Urinary bladder (tissue), 3 donors: ENCODE measurements at regions not wholly inside any gene's neighbourhood (a gene's known extent, or its start where the extent isn't known, plus 50 kb on each side); places are given as distances from the start of the nearest gene placed in this dataset.

Experiments
- DNase-seq: peaks from one replicate; pipeline ENCODE4 v3.0.0-alpha.2; 2015; ENCODE audit errors: extremely low spot score
- H3K27ac ChIP-seq: one replicate; pipeline ENCODE4 v1.5.1; 2013; ENCODE audit warnings: low read depth, mild to moderate bottlenecking, moderate library complexity
- H3K36me3 ChIP-seq: one replicate; pipeline ENCODE4 v1.6.1; 2013; ENCODE audit warnings: mild to moderate bottlenecking, moderate library complexity; ENCODE audit not compliant: insufficient read depth
- H3K4me1 ChIP-seq: one replicate; pipeline ENCODE4 v1.6.1; 2013; ENCODE audit warnings: mild to moderate bottlenecking, moderate library complexity; ENCODE audit not compliant: insufficient read depth
- H3K4me3 ChIP-seq: one replicate; pipeline ENCODE4 v1.5.1; 2013; ENCODE audit warnings: low read depth, low read length
- WGBS: extraction: QIAGEN DNeasy Blood & Tissue Kit; methylation state at CpG from one replicate; pipeline ENCODE4 v1.1.7; 2013; 5-methylcytosine and 5-hydroxymethylcytosine counted together
- donor health status: healthy with polysubstance abuse.
- donor health status: healthy.

GRCh38 chrX:65610481-65610880 lies 57.0 kb upstream of the MSN start:
- no peaks in the 10 kb centered on the region for H3K36me3 ChIP-seq
- H3K4me1 ChIP-seq = no peaks in the 10 kb centered on the region
- no peak for DNase-seq
- H3K27ac ChIP-seq = no peak overlapping the region
- no peak overlapping the region for H3K4me3 ChIP-seq

- no peak overlapping the region for H3K4me3 ChIP-seq
- no peak for DNase-seq
- WGBS = 58% methylated on average over 3 of the region's 3 CpGs
These were observed 57.4 kb upstream of the MSN start for GRCh38 chrX:65610040-65610439.

GRCh38 chrX:65609237-65609636 lies 58.2 kb upstream of the MSN start:
- WGBS = 92% methylated on average over 4 of the region's 4 CpGs
- no peak for DNase-seq

More at GRCh38 chrX:65610040-65610439, 57.4 kb upstream of the MSN start:
- H3K4me1 ChIP-seq = no peaks in the 10 kb centered on the region
- no peaks in the 10 kb centered on the region for H3K36me3 ChIP-seq
- no peak overlapping the region for H3K27ac ChIP-seq

GRCh38 chrX:65608026-65608425 lies 59.4 kb upstream of the MSN start:
- no peak overlapping the region for H3K27ac ChIP-seq
- no peak overlapping the region for H3K4me3 ChIP-seq
- 48% methylated on average over 3 of the region's 3 CpGs for WGBS
- no peak for DNase-seq
- H3K4me1 ChIP-seq = no peaks in the 10 kb centered on the region
- no peaks in the 10 kb centered on the region for H3K36me3 ChIP-seq

More at GRCh38 chrX:65609237-65609636, 58.2 kb upstream of the MSN start:
- no peak overlapping the region for H3K4me3 ChIP-seq
- no peaks in the 10 kb centered on the region for H3K4me1 ChIP-seq
- no peaks in the 10 kb centered on the region for H3K36me3 ChIP-seq
- H3K27ac ChIP-seq = no peak overlapping the region

- Histone ChIP-seq H3K4me1 (no peaks in the 10 kb centered on the region), H3K4me3 (no peak overlapping the region), H3K36me3 (no peaks in the 10 kb centered on the region), H3K27ac (no peak overlapping the region)
- no peak for DNase-seq
- 95% methylated on average over 3 of the region's 3 CpGs for WGBS
These were observed 60.2 kb upstream of the MSN start for GRCh38 chrX:65607070-65607742.

- Histone ChIP-seq H3K4me3 (no peak overlapping the region), H3K36me3 (no peaks in the 10 kb centered on the region), H3K27ac (peak overlapping the region; percentile 23), H3K4me1 (no peaks in the 10 kb centered on the region)
- DNase-seq = no peak
- 90% methylated on average over 2 of the region's 2 CpGs for WGBS
These were observed 65.3 kb upstream of the MSN start for GRCh38 chrX:65602221-65602560.

- no peaks in the 10 kb centered on the region for H3K4me1 ChIP-seq
- H3K4me3 ChIP-seq = no peak overlapping the region
- no peaks in the 10 kb centered on the region for H3K36me3 ChIP-seq
- WGBS = 65% methylated on average over 3 of the region's 3 CpGs
- DNase-seq = no peak
- peak overlapping the region; percentile 86 for H3K27ac ChIP-seq
These were observed 65.8 kb upstream of the MSN start for GRCh38 chrX:65601530-65602220.

- no peaks in the 10 kb centered on the region for H3K36me3 ChIP-seq
- 62% methylated on average over 3 of the region's 3 CpGs for WGBS
- DNase-seq = no peak
- H3K4me3 ChIP-seq = no peak overlapping the region
- no peaks in the 10 kb centered on the region for H3K4me1 ChIP-seq
- peak overlapping the region; percentile 62 for H3K27ac ChIP-seq
These were observed 66.3 kb upstream of the MSN start for GRCh38 chrX:65601126-65601525.

GRCh38 chrX:65600106-65600505 lies 65.5 kb upstream of the LAS1L start:
- no peaks in the 10 kb centered on the region for H3K4me1 ChIP-seq
- no peak overlapping the region for H3K4me3 ChIP-seq
- 88% methylated on average over 7 of the region's 7 CpGs for WGBS
- no peak for DNase-seq
- H3K36me3 ChIP-seq = no peaks in the 10 kb centered on the region
- no peak overlapping the region for H3K27ac ChIP-seq

GRCh38 chrX:65598559-65599147 lies 64.1 kb upstream of the LAS1L start:
- Histone ChIP-seq H3K4me3 (no peak overlapping the region), H3K27ac (peak overlapping the region; percentile 10), H3K36me3 (no peaks in the 10 kb centered on the region), H3K4me1 (no peaks in the 10 kb centered on the region)
- DNase-seq = no peak
- 87% methylated on average over 8 of the region's 8 CpGs for WGBS

GRCh38 chrX:65596270-65597034 lies 61.9 kb upstream of the LAS1L start:
- WGBS = 35% methylated on average over 2 of the region's 2 CpGs
- H3K4me1 ChIP-seq = no peaks in the 10 kb centered on the region
- no peaks in the 10 kb centered on the region for H3K36me3 ChIP-seq
- no peak for DNase-seq
- H3K27ac ChIP-seq = peak overlapping the region; percentile 77
- H3K4me3 ChIP-seq = no peak overlapping the region

- DNase-seq = peak; percentile 79
- H3K4me1 ChIP-seq = no peaks in the 10 kb centered on the region
- no peak overlapping the region for H3K27ac ChIP-seq
These were observed 60.9 kb upstream of the LAS1L start for GRCh38 chrX:65595460-65595876.

GRCh38 chrX:65591206-65591605 lies 56.6 kb upstream of the LAS1L start:
- no peak for DNase-seq
- Histone ChIP-seq H3K4me3 (no peak overlapping the region), H3K27ac (no peak overlapping the region), H3K4me1 (no peaks in the 10 kb centered on the region), H3K36me3 (no peaks in the 10 kb centered on the region)
- 96% methylated on average over 2 of the region's 2 CpGs for WGBS

More at GRCh38 chrX:65595460-65595876, 60.9 kb upstream of the LAS1L start:
- Histone ChIP-seq H3K36me3 (no peaks in the 10 kb centered on the region), H3K4me3 (no peak overlapping the region)
- 3% methylated on average over 3 of the region's 3 CpGs for WGBS
